Epithelial cell of prostate (primary cell): ENCODE measurements at regions not wholly inside any gene's neighbourhood (a gene's known extent, or its start where the extent isn't known, plus 50 kb on each side); places are given as distances from the start of the nearest gene placed in this dataset.

ENCODE experiments used
- DNase-seq: peaks from one replicate; pipeline ENCODE4 v3.0.0-alpha.2; 2011; ENCODE audit warnings: low read depth, low spot score
- H3K27ac ChIP-seq: fragments of 450-650 bp; 2 replicates; pipeline ENCODE4 v1.5.1; 2017; ENCODE audit warnings: mild to moderate bottlenecking

GRCh38 chr10:35765066-35765527 lies 123.0 kb upstream of the FZD8 start:
- DNase-seq = no peak
- no peak overlapping the region for H3K27ac ChIP-seq

GRCh38 chr10:35762311-35763030 lies 120.4 kb upstream of the FZD8 start:
- DNase-seq = no peak
- no peak overlapping the region for H3K27ac ChIP-seq

GRCh38 chr10:35758076-35758475 lies 116.0 kb upstream of the FZD8 start:
- DNase-seq = no peak
- H3K27ac ChIP-seq = no peak overlapping the region

GRCh38 chr10:35754519-35754918 lies 112.4 kb upstream of the FZD8 start:
- no peak overlapping the region for H3K27ac ChIP-seq
- DNase-seq = no peak

- no peak overlapping the region for H3K27ac ChIP-seq
- DNase-seq = no peak
Observed at GRCh38 chr10:35752469-35753461, 110.7 kb upstream of the FZD8 start.

- no peak overlapping the region for H3K27ac ChIP-seq
- DNase-seq = no peak
Observed at GRCh38 chr10:35751347-35751746, 109.3 kb upstream of the FZD8 start.

- no peak for DNase-seq
Observed at GRCh38 chr10:35749230-35749629, 107.1 kb upstream of the FZD8 start.

GRCh38 chr10:35745617-35746403 lies 103.7 kb upstream of the FZD8 start:
- no peak overlapping the region for H3K27ac ChIP-seq
- no peak for DNase-seq

More at GRCh38 chr10:35749230-35749629, 107.1 kb upstream of the FZD8 start:
- H3K27ac ChIP-seq = no peak overlapping the region

GRCh38 chr10:35743851-35744250 lies 101.8 kb upstream of the FZD8 start:
- H3K27ac ChIP-seq = no peak overlapping the region
- DNase-seq = no peak

- H3K27ac ChIP-seq = no peak overlapping the region
- no peak for DNase-seq
Observed at GRCh38 chr10:35743351-35743750, 101.3 kb upstream of the FZD8 start.

- no peak for DNase-seq
- H3K27ac ChIP-seq = peak overlapping the region; percentile 24
Observed at GRCh38 chr10:35739998-35740397, 97.9 kb upstream of the FZD8 start.

- no peak overlapping the region for H3K27ac ChIP-seq
- peak; percentile 60 for DNase-seq
Observed at GRCh38 chr10:35735412-35735811, 93.3 kb upstream of the FZD8 start.

GRCh38 chr10:35731828-35732227 lies 89.7 kb upstream of the FZD8 start:
- no peak overlapping the region for H3K27ac ChIP-seq
- no peak for DNase-seq

- no peak overlapping the region for H3K27ac ChIP-seq
Observed at GRCh38 chr10:35728341-35728740, 86.2 kb upstream of the FZD8 start.

GRCh38 chr10:35726846-35727245 lies 84.8 kb upstream of the FZD8 start:
- DNase-seq = no peak
- no peak overlapping the region for H3K27ac ChIP-seq

More at GRCh38 chr10:35728341-35728740, 86.2 kb upstream of the FZD8 start:
- no peak for DNase-seq

- DNase-seq = no peak
Observed at GRCh38 chr10:35723992-35724391, 81.9 kb upstream of the FZD8 start.

GRCh38 chr10:35723059-35723458 lies 81.0 kb upstream of the FZD8 start:
- H3K27ac ChIP-seq = no peak overlapping the region
- DNase-seq = no peak

More at GRCh38 chr10:35723992-35724391, 81.9 kb upstream of the FZD8 start:
- H3K27ac ChIP-seq = no peak overlapping the region

- DNase-seq = no peak
- no peak overlapping the region for H3K27ac ChIP-seq
Observed at GRCh38 chr10:35722636-35723035, 80.5 kb upstream of the FZD8 start.

- DNase-seq = no peak
- H3K27ac ChIP-seq = no peak overlapping the region
Observed at GRCh38 chr10:35722226-35722625, 80.1 kb upstream of the FZD8 start.

- H3K27ac ChIP-seq = no peak overlapping the region
- DNase-seq = no peak
Observed at GRCh38 chr10:35720366-35720765, 78.3 kb upstream of the FZD8 start.
